A673 (cell line): ENCODE measurements at regions not wholly inside any gene's neighbourhood (a gene's known extent, or its start where the extent isn't known, plus 50 kb on each side); places are given as distances from the start of the nearest gene placed in this dataset.

Experiments used
- BruUV-seq: library from RNA; stranded (reverse); fragments of 400-500 nt; replicated peaks from 2 replicates; lab custom pipeline; 2021; lab: Mats Ljungman, UMichigan
- CTCF ChIA-PET: fragments of 300-600 bp; sonication (Branson Sonifier 250); formaldehyde crosslinking; loops from one replicate; lab custom pipeline; 2022; ENCODE audit warnings: antibody characterized with exemption; lab: Charles Lee
- POLR2A ChIA-PET: fragments of 300-600 bp; sonication (Branson Sonifier 250); formaldehyde crosslinking; loops from one replicate; lab custom pipeline; 2022; ENCODE audit warnings: antibody characterized with exemption; ENCODE audit not compliant: low non-redundant PET; lab: Charles Lee
- DNase-seq: peaks from one replicate; pipeline ENCODE4 v3.0.0-alpha.2; 2015; ENCODE audit warnings: low spot score
- H3K27ac ChIP-seq: fragments of 200-600 bp; sonication (generic); 2 replicates; pipeline ENCODE4 v1.5.1; 2016; ENCODE audit warnings: mixed run types, low read depth, mild to moderate bottlenecking, mixed read lengths, antibody characterized with exemption, low read length; ENCODE audit not compliant: poor library complexity, severe bottlenecking
- H3K27me3 ChIP-seq: fragments of 200-600 bp; sonication (generic); replicated peaks from 2 replicates; pipeline ENCODE4 v1.6.1; 2017; ENCODE audit warnings: mixed run types, low read depth, mild to moderate bottlenecking, mixed read lengths, antibody characterized with exemption, low read length; ENCODE audit not compliant: insufficient read depth, poor library complexity
- H3K36me3 ChIP-seq: fragments of 200-600 bp; sonication (generic); 2 replicates; pipeline ENCODE4 v1.6.1; 2016; ENCODE audit warnings: mixed run types, mild to moderate bottlenecking, mixed read lengths, antibody characterized with exemption, low read length; ENCODE audit not compliant: insufficient read depth, poor library complexity, severe bottlenecking
- H3K4me1 ChIP-seq: fragments of 200-600 bp; sonication (generic); 2 replicates; pipeline ENCODE4 v1.6.1; 2017; ENCODE audit warnings: mixed run types, mild to moderate bottlenecking, mixed read lengths, antibody characterized with exemption, low read length; ENCODE audit not compliant: insufficient read depth, poor library complexity, severe bottlenecking
- H3K4me3 ChIP-seq: fragments of 200-600 bp; sonication (generic); 2 replicates; pipeline ENCODE4 v1.5.1; 2016; ENCODE audit warnings: low read depth, mixed run types, mild to moderate bottlenecking, mixed read lengths, low read length; ENCODE audit not compliant: poor library complexity, severe bottlenecking
- H3K9me3 ChIP-seq: fragments of 200-600 bp; sonication (generic); 2 replicates; pipeline ENCODE4 v1.6.1; 2016; ENCODE audit warnings: mixed run types, low read depth, mild to moderate bottlenecking, mixed read lengths, antibody characterized with exemption, low read length; ENCODE audit not compliant: poor library complexity, severe bottlenecking
- CTCF ChIP-seq: fragments of 300-800, 200-600 bp; sonication (generic); conservative IDR thresholded peaks from 2 replicates; pipeline ENCODE4 v1.5.1; 2017; ENCODE audit warnings: low read depth, mild to moderate bottlenecking, antibody characterized with exemption, low read length, moderate library complexity, mixed read lengths
- EZH2 ChIP-seq: fragments of 200-600 bp; sonication (generic); IDR thresholded peaks from 2 replicates; pipeline ENCODE4 v1.6.1; 2017; ENCODE audit warnings: borderline replicate concordance, low read depth, mild to moderate bottlenecking, mixed read lengths, antibody characterized with exemption, low read length; ENCODE audit not compliant: poor library complexity, severe bottlenecking
- intact Hi-C: fragments of 100-400 bp; cut with micrococcal nuclease; formaldehyde crosslinking; loops from one replicate; pipeline ENCODE4 v1.10.0; 2022; ENCODE audit not compliant: unreplicated experiment

- intact Hi-C loops, result no loop called here
- TF ChIP-seq CTCF (no peak), EZH2 (no peak)
- Histone ChIP-seq H3K36me3 (no peaks in the 10 kb centered on the region), H3K4me1 (no peaks in the 10 kb centered on the region), H3K4me3 (no peak overlapping the region), H3K9me3 (no peaks in the 10 kb centered on the region), H3K27ac (no peak overlapping the region), H3K27me3 (no peaks in the 10 kb centered on the region)
- DNase-seq, result no peak
- CTCF ChIA-PET, result no interaction called here
- POLR2A ChIA-PET, result no interaction called here
- BruUV-seq, result no TSS peak
These were observed 581.3 kb downstream of the XPNPEP1 start for GRCh38 chr10:109341986-109342385.

GRCh38 chr10:109328001-109328400 is 595.3 kb downstream of the XPNPEP1 start:
- BruUV-seq, result no TSS peak
- Histone ChIP-seq H3K4me1 (no peaks in the 10 kb centered on the region), H3K9me3 (no peaks in the 10 kb centered on the region), H3K4me3 (no peak overlapping the region), H3K36me3 (no peaks in the 10 kb centered on the region), H3K27ac (no peak overlapping the region), H3K27me3 (no peaks in the 10 kb centered on the region)
- ChIA-PET CTCF (no interaction called here), POLR2A (no interaction called here)
- DNase-seq, result no peak
- intact Hi-C loops, result no loop called here
- TF ChIP-seq EZH2 (no peak), CTCF (0 out of 2 replicates have a peak, but pooled peaks have one; percentile 25)

GRCh38 chr10:109327266-109327665 is 596.0 kb downstream of the XPNPEP1 start:
- no peaks in the 10 kb centered on the region for H3K9me3 ChIP-seq
- no peak for DNase-seq
- no TSS peak for BruUV-seq
- no peak for TF ChIP-seq EZH2
- no peak for TF ChIP-seq CTCF
- POLR2A ChIA-PET, result no interaction called here
- H3K27me3 ChIP-seq, result no peaks in the 10 kb centered on the region
- no peak overlapping the region for H3K4me3 ChIP-seq
- CTCF ChIA-PET, result no interaction called here
- no peak overlapping the region for H3K27ac ChIP-seq
- no peaks in the 10 kb centered on the region for H3K36me3 ChIP-seq
- no peaks in the 10 kb centered on the region for H3K4me1 ChIP-seq
- intact Hi-C loops, result no loop called here
